ENCODE measurements at regions not wholly inside any gene's neighbourhood (a gene's known extent, or its start where the extent isn't known, plus 50 kb on each side); places are given as distances from the start of the nearest gene placed in this dataset.
"Not testable (repeated sequence)": the region's sequence is repeated elsewhere in the genome, so short reads cannot be mapped to it uniquely, and the experiment has no call there.

DNA sequence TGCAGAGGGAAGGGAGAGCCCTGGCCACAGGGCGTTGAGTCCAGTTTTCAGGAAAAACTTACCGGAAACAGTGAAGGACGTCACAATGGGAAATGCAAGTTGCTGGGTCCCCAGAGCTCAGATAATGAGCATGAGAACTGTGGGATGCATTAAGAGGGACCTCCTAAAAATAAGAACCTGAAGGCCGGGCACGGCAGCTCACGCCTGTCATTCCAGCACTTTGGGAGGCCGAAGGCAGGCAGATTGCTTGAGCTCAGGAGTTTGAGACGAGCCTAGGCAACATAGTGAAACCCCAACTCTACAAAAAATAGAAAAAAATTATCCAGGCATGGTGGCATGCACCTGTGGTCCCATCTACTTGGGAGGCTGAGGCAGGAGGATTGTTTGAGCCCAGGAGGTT, 170.6 kb downstream of the URI1 start:
- Histone ChIP-seq H3K9me3 (no peaks in the 10 kb centered on the region), H3K36me3 (no peaks in the 10 kb centered on the region), H3K4me3 (no peak overlapping the region), H3K4me1 (peaks cover 0 to 12% (median 0%) of the 10 kb centered on the region in 6 donors), H3K27me3 (replicated peaks in 1 of 7) (no peaks in the 10 kb centered on the region), H3K27ac (no peak overlapping the region)
- intact Hi-C loops (cut with DNase I; ENCODE audit: low total_unique reads): no loop called here
- WGBS, 5 donors: 71 to 80% (median 73%) methylated on average over 8 of the region's 8 CpGs
- TF ChIP-seq CTCF (IDR thresholded peaks at IDR 0.05 in 8 of 11, conservative IDR thresholded peaks at IDR 0.05 in 3 of 11) (no peak), POLR2A (IDR thresholded peaks at IDR 0.05) (no peak), POLR2AphosphoS5 (IDR thresholded peaks at IDR 0.05) (no peak)
- DNase-seq: peak; percentile 57

GRCh38 chr19:30113186-30113585, 171.1 kb downstream of the URI1 start:
- Histone ChIP-seq H3K4me3 (no peak overlapping the region), H3K4me1 (peaks cover 0 to 12% (median 0%) of the 10 kb centered on the region in 6 donors), H3K9me3 (no peaks in the 10 kb centered on the region), H3K27me3 (replicated peaks in 1 of 7) (no peaks in the 10 kb centered on the region), H3K36me3 (no peaks in the 10 kb centered on the region), H3K27ac (no peak overlapping the region)
- DNase-seq: peak; percentile 47
- intact Hi-C loops (cut with DNase I; ENCODE audit: low total_unique reads): no loop called here
- no peak for TF ChIP-seq POLR2A (IDR thresholded peaks at IDR 0.05)
- no peak for TF ChIP-seq POLR2AphosphoS5 (IDR thresholded peaks at IDR 0.05)
- TF ChIP-seq CTCF (IDR thresholded peaks at IDR 0.05 in 8 of 11, conservative IDR thresholded peaks at IDR 0.05 in 3 of 11): no peak
- WGBS, 5 donors: 64 to 78% (median 65%) methylated on average over 5 of the region's 5 CpGs

- H3K4me3 ChIP-seq; DNase-seq; H3K27ac ChIP-seq; H3K9me3 ChIP-seq; H3K36me3 ChIP-seq; H3K27me3 ChIP-seq (replicated peaks in 1 of 7); intact Hi-C loops (cut with DNase I; ENCODE audit: low total_unique reads): not testable (repeated sequence)
- WGBS, 5 donors: 81 to 87% (median 84%) methylated on average over 5 of the region's 5 CpGs
- H3K4me1 ChIP-seq: peaks cover 0 to 12% (median 0%) of the 10 kb centered on the region in 6 donors
Observed at GRCh38 chr19:30114095-30114494, 172.1 kb downstream of the URI1 start.

GRCh38 chr19:30115947-30116346, 173.9 kb downstream of the URI1 start:
- 75 to 95% (median 93%) methylated on average over 2 of the region's 2 CpGs for WGBS, 5 donors
- H3K9me3 ChIP-seq: no peaks in the 10 kb centered on the region
- no peak for DNase-seq
- H3K4me1 ChIP-seq: peaks cover 0 to 12% (median 0%) of the 10 kb centered on the region in 6 donors
- no peaks in the 10 kb centered on the region for H3K36me3 ChIP-seq
- H3K27ac ChIP-seq: no peak overlapping the region
- H3K27me3 ChIP-seq (replicated peaks in 1 of 7): peaks cover 0 to 6% (median 0%) of the 10 kb centered on the region in 7 donors
- intact Hi-C loops (cut with DNase I; ENCODE audit: low total_unique reads): no loop called here
- TF ChIP-seq POLR2AphosphoS5 (IDR thresholded peaks at IDR 0.05): no peak
- no peak for TF ChIP-seq CTCF (IDR thresholded peaks at IDR 0.05 in 8 of 11, conservative IDR thresholded peaks at IDR 0.05 in 3 of 11)
- TF ChIP-seq POLR2A (IDR thresholded peaks at IDR 0.05): no peak
- H3K4me3 ChIP-seq: no peak overlapping the region

- H3K27ac ChIP-seq: no peak overlapping the region
- H3K4me1 ChIP-seq: peaks cover 0 to 12% (median 0%) of the 10 kb centered on the region in 6 donors
- H3K4me3 ChIP-seq: no peak overlapping the region
- no peak for DNase-seq
- peaks cover 0 to 6% (median 0%) of the 10 kb centered on the region in 7 donors for H3K27me3 ChIP-seq (replicated peaks in 1 of 7)
- intact Hi-C loops (cut with DNase I; ENCODE audit: low total_unique reads): no loop called here
- no peaks in the 10 kb centered on the region for H3K9me3 ChIP-seq
- no peak for TF ChIP-seq CTCF (IDR thresholded peaks at IDR 0.05 in 8 of 11, conservative IDR thresholded peaks at IDR 0.05 in 3 of 11)
- no peak for TF ChIP-seq POLR2A (IDR thresholded peaks at IDR 0.05)
- H3K36me3 ChIP-seq: no peaks in the 10 kb centered on the region
Observed at GRCh38 chr19:30116530-30116929, 174.5 kb downstream of the URI1 start.
